ENCODE measurements at regions not wholly inside any gene's neighbourhood (a gene's known extent, or its start where the extent isn't known, plus 50 kb on each side); places are given as distances from the start of the nearest gene placed in this dataset.

DNA sequence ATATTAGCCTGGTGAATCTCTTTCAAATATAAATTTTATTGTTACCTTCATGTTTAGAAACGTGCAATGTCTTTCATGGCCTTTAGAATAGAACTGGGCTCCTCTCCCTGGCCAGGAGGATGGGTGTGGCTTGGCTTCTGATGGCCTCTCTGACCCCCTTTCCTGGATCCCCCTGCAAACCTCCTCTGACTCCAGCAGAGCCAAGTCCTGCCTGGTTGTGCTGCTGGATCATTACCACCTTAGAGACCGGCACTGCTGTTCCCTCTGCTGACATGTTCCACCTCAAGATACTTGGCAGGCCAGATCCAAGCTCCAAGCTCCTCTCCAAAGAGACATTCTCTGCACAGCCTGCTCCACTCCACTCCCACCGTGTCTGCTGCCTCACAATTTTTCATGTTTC lies 823.8 kb upstream of the HS6ST1 start:
- Histone ChIP-seq H3K27ac (ENCODE audit: low read depth in 1 of 2, low read length in 2 of 2) (no peak overlapping the region), H3K9ac (ENCODE audit: low read depth in 1 of 2, low read length in 2 of 2) (no peak overlapping the region), H3K9me3 (ENCODE audit: control insufficient read depth in 4 of 4, low read length in 3 of 4) (peaks cover 0 to 2% (median 0%) of the 10 kb centered on the region in 4 donors), H3K27me3 (ENCODE audit: control insufficient read depth in 4 of 4, insufficient read depth in 4 of 4, low read length in 3 of 4) (no peaks in the 10 kb centered on the region), H3K4me3 (ENCODE audit: low read depth in 1 of 3, low read length in 3 of 3) (no peak overlapping the region), H3K36me3 (ENCODE audit: control insufficient read depth in 4 of 4, insufficient read depth in 3 of 4, low read depth in 1 of 4, low read length in 3 of 4) (no peaks in the 10 kb centered on the region), H3K4me1 (ENCODE audit: control insufficient read depth in 4 of 4, insufficient read depth in 4 of 4, low read length in 3 of 4) (no peaks in the 10 kb centered on the region)
- WGBS: 59% methylated on average over 3 of the region's 3 CpGs
- DNase-seq (ENCODE audit: low spot score): no peak
- TF ChIP-seq, protein P1, sequence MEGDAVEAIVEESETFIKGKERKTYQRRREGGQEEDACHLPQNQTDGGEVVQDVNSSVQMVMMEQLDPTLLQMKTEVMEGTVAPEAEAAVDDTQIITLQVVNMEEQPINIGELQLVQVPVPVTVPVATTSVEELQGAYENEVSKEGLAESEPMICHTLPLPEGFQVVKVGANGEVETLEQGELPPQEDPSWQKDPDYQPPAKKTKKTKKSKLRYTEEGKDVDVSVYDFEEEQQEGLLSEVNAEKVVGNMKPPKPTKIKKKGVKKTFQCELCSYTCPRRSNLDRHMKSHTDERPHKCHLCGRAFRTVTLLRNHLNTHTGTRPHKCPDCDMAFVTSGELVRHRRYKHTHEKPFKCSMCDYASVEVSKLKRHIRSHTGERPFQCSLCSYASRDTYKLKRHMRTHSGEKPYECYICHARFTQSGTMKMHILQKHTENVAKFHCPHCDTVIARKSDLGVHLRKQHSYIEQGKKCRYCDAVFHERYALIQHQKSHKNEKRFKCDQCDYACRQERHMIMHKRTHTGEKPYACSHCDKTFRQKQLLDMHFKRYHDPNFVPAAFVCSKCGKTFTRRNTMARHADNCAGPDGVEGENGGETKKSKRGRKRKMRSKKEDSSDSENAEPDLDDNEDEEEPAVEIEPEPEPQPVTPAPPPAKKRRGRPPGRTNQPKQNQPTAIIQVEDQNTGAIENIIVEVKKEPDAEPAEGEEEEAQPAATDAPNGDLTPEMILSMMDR (IDR thresholded peaks at IDR 0.05; ENCODE audit: low read depth, low read length, missing input control): no peak
- no peak for TF ChIP-seq TAF1 (conservative IDR thresholded peaks at IDR 0.05)
- TF ChIP-seq EGR1 (IDR thresholded peaks at IDR 0.05; ENCODE audit: low read depth in 2 of 2): no peak
- no peak for TF ChIP-seq FOXA1 (IDR thresholded peaks at IDR 0.05)
- TF ChIP-seq, protein P2, sequence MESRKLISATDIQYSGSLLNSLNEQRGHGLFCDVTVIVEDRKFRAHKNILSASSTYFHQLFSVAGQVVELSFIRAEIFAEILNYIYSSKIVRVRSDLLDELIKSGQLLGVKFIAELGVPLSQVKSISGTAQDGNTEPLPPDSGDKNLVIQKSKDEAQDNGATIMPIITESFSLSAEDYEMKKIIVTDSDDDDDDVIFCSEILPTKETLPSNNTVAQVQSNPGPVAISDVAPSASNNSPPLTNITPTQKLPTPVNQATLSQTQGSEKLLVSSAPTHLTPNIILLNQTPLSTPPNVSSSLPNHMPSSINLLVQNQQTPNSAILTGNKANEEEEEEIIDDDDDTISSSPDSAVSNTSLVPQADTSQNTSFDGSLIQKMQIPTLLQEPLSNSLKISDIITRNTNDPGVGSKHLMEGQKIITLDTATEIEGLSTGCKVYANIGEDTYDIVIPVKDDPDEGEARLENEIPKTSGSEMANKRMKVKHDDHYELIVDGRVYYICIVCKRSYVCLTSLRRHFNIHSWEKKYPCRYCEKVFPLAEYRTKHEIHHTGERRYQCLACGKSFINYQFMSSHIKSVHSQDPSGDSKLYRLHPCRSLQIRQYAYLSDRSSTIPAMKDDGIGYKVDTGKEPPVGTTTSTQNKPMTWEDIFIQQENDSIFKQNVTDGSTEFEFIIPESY (IDR thresholded peaks at IDR 0.05): no peak
- TF ChIP-seq, protein P3, sequence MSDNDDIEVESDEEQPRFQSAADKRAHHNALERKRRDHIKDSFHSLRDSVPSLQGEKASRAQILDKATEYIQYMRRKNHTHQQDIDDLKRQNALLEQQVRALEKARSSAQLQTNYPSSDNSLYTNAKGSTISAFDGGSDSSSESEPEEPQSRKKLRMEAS (IDR thresholded peaks at IDR 0.05): no peak
- no peak for TF ChIP-seq NR2F2 (IDR thresholded peaks at IDR 0.05)
- TF ChIP-seq, protein P4, sequence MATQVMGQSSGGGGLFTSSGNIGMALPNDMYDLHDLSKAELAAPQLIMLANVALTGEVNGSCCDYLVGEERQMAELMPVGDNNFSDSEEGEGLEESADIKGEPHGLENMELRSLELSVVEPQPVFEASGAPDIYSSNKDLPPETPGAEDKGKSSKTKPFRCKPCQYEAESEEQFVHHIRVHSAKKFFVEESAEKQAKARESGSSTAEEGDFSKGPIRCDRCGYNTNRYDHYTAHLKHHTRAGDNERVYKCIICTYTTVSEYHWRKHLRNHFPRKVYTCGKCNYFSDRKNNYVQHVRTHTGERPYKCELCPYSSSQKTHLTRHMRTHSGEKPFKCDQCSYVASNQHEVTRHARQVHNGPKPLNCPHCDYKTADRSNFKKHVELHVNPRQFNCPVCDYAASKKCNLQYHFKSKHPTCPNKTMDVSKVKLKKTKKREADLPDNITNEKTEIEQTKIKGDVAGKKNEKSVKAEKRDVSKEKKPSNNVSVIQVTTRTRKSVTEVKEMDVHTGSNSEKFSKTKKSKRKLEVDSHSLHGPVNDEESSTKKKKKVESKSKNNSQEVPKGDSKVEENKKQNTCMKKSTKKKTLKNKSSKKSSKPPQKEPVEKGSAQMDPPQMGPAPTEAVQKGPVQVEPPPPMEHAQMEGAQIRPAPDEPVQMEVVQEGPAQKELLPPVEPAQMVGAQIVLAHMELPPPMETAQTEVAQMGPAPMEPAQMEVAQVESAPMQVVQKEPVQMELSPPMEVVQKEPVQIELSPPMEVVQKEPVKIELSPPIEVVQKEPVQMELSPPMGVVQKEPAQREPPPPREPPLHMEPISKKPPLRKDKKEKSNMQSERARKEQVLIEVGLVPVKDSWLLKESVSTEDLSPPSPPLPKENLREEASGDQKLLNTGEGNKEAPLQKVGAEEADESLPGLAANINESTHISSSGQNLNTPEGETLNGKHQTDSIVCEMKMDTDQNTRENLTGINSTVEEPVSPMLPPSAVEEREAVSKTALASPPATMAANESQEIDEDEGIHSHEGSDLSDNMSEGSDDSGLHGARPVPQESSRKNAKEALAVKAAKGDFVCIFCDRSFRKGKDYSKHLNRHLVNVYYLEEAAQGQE (IDR thresholded peaks at IDR 0.05): no peak
- no peak for TF ChIP-seq HNF4G (IDR thresholded peaks at IDR 0.05)
- TF ChIP-seq HNF4A (conservative IDR thresholded peaks at IDR 0.05): no peak
- no peak for TF ChIP-seq FOXA2 (IDR thresholded peaks at IDR 0.05)
- TF ChIP-seq, protein P5, sequence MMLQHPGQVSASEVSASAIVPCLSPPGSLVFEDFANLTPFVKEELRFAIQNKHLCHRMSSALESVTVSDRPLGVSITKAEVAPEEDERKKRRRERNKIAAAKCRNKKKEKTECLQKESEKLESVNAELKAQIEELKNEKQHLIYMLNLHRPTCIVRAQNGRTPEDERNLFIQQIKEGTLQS (IDR thresholded peaks at IDR 0.05): no peak
- TF ChIP-seq GABPA (IDR thresholded peaks at IDR 0.05 in 1 of 2, conservative IDR thresholded peaks at IDR 0.05 in 1 of 2): no peak
- no peak for TF ChIP-seq RXRA (IDR thresholded peaks at IDR 0.05)
- no peak for TF ChIP-seq YY1 (IDR thresholded peaks at IDR 0.05)
- no peak for TF ChIP-seq RAD21 (IDR thresholded peaks at IDR 0.05)
- no peak for TF ChIP-seq JUND (IDR thresholded peaks at IDR 0.05)
- no peak for TF ChIP-seq SP1 (IDR thresholded peaks at IDR 0.05)

Measured in liver (tissue), 8 donors.